ENCODE measurements at regions not wholly inside any gene's neighbourhood (a gene's known extent, or its start where the extent isn't known, plus 50 kb on each side); places are given as distances from the start of the nearest gene placed in this dataset.

- Histone ChIP-seq H3K27me3 (no peaks in the 10 kb centered on the region), H3K27ac (no peak overlapping the region), H3K4me1 (no peaks in the 10 kb centered on the region), H3K9me3 (no peaks in the 10 kb centered on the region), H3K4me3 (no peak overlapping the region), H3K36me3 (no peaks in the 10 kb centered on the region)
- no peak for DNase-seq
- TF ChIP-seq CTCF (IDR thresholded peaks at IDR 0.05) (no peak), POLR2A (IDR thresholded peaks at IDR 0.05) (no peak)
- intact Hi-C loops (cut with DNase I; ENCODE audit: low total_unique reads) = no loop called here
Measured at GRCh38 chr10:33539116-33539515, 204.6 kb upstream of the NRP1 start.

GRCh38 chr10:33537066-33537465 lies 202.6 kb upstream of the NRP1 start:
- no peak for DNase-seq
- intact Hi-C loops (cut with DNase I; ENCODE audit: low total_unique reads) = no loop called here
- TF ChIP-seq CTCF (IDR thresholded peaks at IDR 0.05) (no peak), POLR2A (IDR thresholded peaks at IDR 0.05) (no peak)
- Histone ChIP-seq H3K27me3 (no peaks in the 10 kb centered on the region), H3K36me3 (no peaks in the 10 kb centered on the region), H3K27ac (no peak overlapping the region), H3K9me3 (no peaks in the 10 kb centered on the region), H3K4me3 (no peak overlapping the region), H3K4me1 (no peaks in the 10 kb centered on the region)

GRCh38 chr10:33536508-33536907 lies 202.0 kb upstream of the NRP1 start:
- Histone ChIP-seq H3K27me3 (no peaks in the 10 kb centered on the region), H3K27ac (no peak overlapping the region), H3K4me1 (no peaks in the 10 kb centered on the region), H3K4me3 (no peak overlapping the region), H3K9me3 (no peaks in the 10 kb centered on the region), H3K36me3 (no peaks in the 10 kb centered on the region)
- DNase-seq = no peak
- TF ChIP-seq POLR2A (IDR thresholded peaks at IDR 0.05) = no peak
- no peak for TF ChIP-seq CTCF (IDR thresholded peaks at IDR 0.05)
- intact Hi-C loops (cut with DNase I; ENCODE audit: low total_unique reads) = no loop called here

GRCh38 chr10:33535866-33536265 lies 201.4 kb upstream of the NRP1 start:
- TF ChIP-seq CTCF (IDR thresholded peaks at IDR 0.05) = no peak
- no peak for TF ChIP-seq POLR2A (IDR thresholded peaks at IDR 0.05)
- H3K27ac ChIP-seq = no peak overlapping the region
- H3K4me3 ChIP-seq = no peak overlapping the region
- no peaks in the 10 kb centered on the region for H3K36me3 ChIP-seq
- DNase-seq = no peak
- no peaks in the 10 kb centered on the region for H3K9me3 ChIP-seq
- no peaks in the 10 kb centered on the region for H3K4me1 ChIP-seq
- intact Hi-C loops (cut with DNase I; ENCODE audit: low total_unique reads) = no loop called here
- H3K27me3 ChIP-seq = no peaks in the 10 kb centered on the region

- Histone ChIP-seq H3K4me1 (no peaks in the 10 kb centered on the region), H3K9me3 (no peaks in the 10 kb centered on the region), H3K27ac (no peak overlapping the region), H3K36me3 (no peaks in the 10 kb centered on the region), H3K27me3 (no peaks in the 10 kb centered on the region), H3K4me3 (no peak overlapping the region)
- DNase-seq = no peak
- no peak for TF ChIP-seq POLR2A (IDR thresholded peaks at IDR 0.05)
- no peak for TF ChIP-seq CTCF (IDR thresholded peaks at IDR 0.05)
- intact Hi-C loops (cut with DNase I; ENCODE audit: low total_unique reads) = no loop called here
Measured at GRCh38 chr10:33534416-33534815, 199.9 kb upstream of the NRP1 start.

Measured in uterus (tissue), 3 donors.